ENCODE measurements at regions not wholly inside any gene's neighbourhood (a gene's known extent, or its start where the extent isn't known, plus 50 kb on each side); places are given as distances from the start of the nearest gene placed in this dataset.

- no peak for DNase-seq
- Histone ChIP-seq H3K4me3 (no peak overlapping the region), H3K4me1 (no peaks in the 10 kb centered on the region), H3K9me3 (no peaks in the 10 kb centered on the region), H3K36me3 (no peaks in the 10 kb centered on the region), H3K27ac (no peak overlapping the region), H3K27me3 (no peaks in the 10 kb centered on the region)
- intact Hi-C loops (cut with DNase I), result no loop called here
- WGBS, 4 donors, result 75 to 84% (median 76%) methylated on average over 6 of the region's 6 CpGs
- no peak for ATAC-seq
- TF ChIP-seq CTCF (IDR thresholded peaks at IDR 0.05), result no peak
- no peak for TF ChIP-seq POLR2A (IDR thresholded peaks at IDR 0.05)
Measured at GRCh38 chr11:87451395-87451794, 413.7 kb downstream of the TMEM135 start.

GRCh38 chr11:87447606-87448005 is 409.9 kb downstream of the TMEM135 start:
- no peaks in the 10 kb centered on the region for H3K36me3 ChIP-seq
- TF ChIP-seq POLR2A (IDR thresholded peaks at IDR 0.05) (no peak), CTCF (IDR thresholded peaks at IDR 0.05) (no peak)
- no peak overlapping the region for H3K27ac ChIP-seq
- intact Hi-C loops (cut with DNase I), result no loop called here
- WGBS, 4 donors, result 87 to 88% (median 88%) methylated on average over 2 of the region's 2 CpGs
- no peaks in the 10 kb centered on the region for H3K4me1 ChIP-seq
- H3K4me3 ChIP-seq, result no peak overlapping the region
- H3K27me3 ChIP-seq, result no peaks in the 10 kb centered on the region
- DNase-seq, result no peak
- no peak for ATAC-seq
- no peaks in the 10 kb centered on the region for H3K9me3 ChIP-seq

GRCh38 chr11:87444993-87445392 is 407.3 kb downstream of the TMEM135 start:
- H3K27me3 ChIP-seq, result no peaks in the 10 kb centered on the region
- no peaks in the 10 kb centered on the region for H3K36me3 ChIP-seq
- DNase-seq (no peak), ATAC-seq (no peak)
- H3K9me3 ChIP-seq, result no peaks in the 10 kb centered on the region
- 56 to 72% (median 61%) methylated on average over 1 of the region's 1 CpG for whole genome bisulfite sequencing, 4 donors
- no peak overlapping the region for H3K4me3 ChIP-seq
- no peak for TF ChIP-seq POLR2A (IDR thresholded peaks at IDR 0.05)
- TF ChIP-seq CTCF (IDR thresholded peaks at IDR 0.05), result no peak
- H3K27ac ChIP-seq, result no peak overlapping the region
- intact Hi-C loops (cut with DNase I), result no loop called here
- H3K4me1 ChIP-seq, result peaks cover 0 to 8% (median 0%) of the 10 kb centered on the region in 12 donors

- DNase-seq (no peak), ATAC-seq (no peak)
- H3K27ac ChIP-seq, result no peak overlapping the region
- TF ChIP-seq POLR2A (IDR thresholded peaks at IDR 0.05), result no peak
- no peak overlapping the region for H3K4me3 ChIP-seq
- WGBS, 4 donors, result 58 to 69% (median 60%) methylated on average over 2 of the region's 2 CpGs
- no peaks in the 10 kb centered on the region for H3K9me3 ChIP-seq
- H3K36me3 ChIP-seq, result no peaks in the 10 kb centered on the region
- no peaks in the 10 kb centered on the region for H3K27me3 ChIP-seq
- intact Hi-C loops (cut with DNase I), result no loop called here
- H3K4me1 ChIP-seq, result peaks cover 0 to 11% (median 0%) of the 10 kb centered on the region in 12 donors
Measured at GRCh38 chr11:87443707-87444106, 406.0 kb downstream of the TMEM135 start.

GRCh38 chr11:87440076-87440770 is 402.5 kb downstream of the TMEM135 start:
- Histone ChIP-seq H3K27ac (peak overlapping the region in 2 of 12 donors; percentile 27 to 31), H3K4me1 (peaks cover 0 to 11% (median 0%) of the 10 kb centered on the region in 12 donors), H3K36me3 (no peaks in the 10 kb centered on the region), H3K27me3 (no peaks in the 10 kb centered on the region), H3K4me3 (no peak overlapping the region), H3K9me3 (no peaks in the 10 kb centered on the region)
- ATAC-seq (peak in 2 of 4 donors; percentile 36 to 53), DNase-seq (no peak)
- 66 to 70% (median 67%) methylated on average over 3 of the region's 3 CpGs for WGBS, 4 donors
- intact Hi-C loops (cut with DNase I), result no loop called here
- TF ChIP-seq CTCF (IDR thresholded peaks at IDR 0.05) (no peak), POLR2A (IDR thresholded peaks at IDR 0.05) (no peak)

Measured in heart left ventricle (tissue), 16 donors.